PC-9 (cell line): ENCODE measurements at regions not wholly inside any gene's neighbourhood (a gene's known extent, or its start where the extent isn't known, plus 50 kb on each side); places are given as distances from the start of the nearest gene placed in this dataset.

Source experiments
- BruUV-seq: library from RNA; stranded (reverse); fragments of 400-500 nt; replicated peaks from 2 replicates; lab custom pipeline; 2021; lab: Mats Ljungman, UMichigan
- CTCF ChIA-PET: fragments of 300-600 bp; sonication (Branson Sonifier 250); formaldehyde crosslinking; loops from one replicate; lab custom pipeline; 2022; ENCODE audit warnings: antibody characterized with exemption; lab: Charles Lee
- POLR2A ChIA-PET: fragments of 300-600 bp; sonication (Branson Sonifier 250); formaldehyde crosslinking; loops from one replicate; lab custom pipeline; 2022; ENCODE audit warnings: antibody characterized with exemption; ENCODE audit not compliant: unreplicated experiment; lab: Charles Lee
- DNase-seq, 2 experiments: peaks; one replicate each; pipeline versions ENCODE4 v3.0.0 to v3.0.0-alpha.2; 2015 to 2022; ENCODE audit warnings: mixed read lengths in 1 of 2
- H2AFZ ChIP-seq: fragments of 200-600 bp; sonication (generic); 2 replicates; pipeline ENCODE4 v1.8.1; 2017; ENCODE audit warnings: antibody characterized with exemption
- H3F3A ChIP-seq: fragments of 200-600 bp; sonication (generic); 2 replicates; pipeline ENCODE4 v1.8.1; 2017; ENCODE audit warnings: antibody characterized with exemption, mild to moderate bottlenecking, low read depth; ENCODE audit not compliant: insufficient read depth
- H3K27ac ChIP-seq: fragments of 200-600 bp; sonication (generic); 2 replicates; pipeline ENCODE4 v1.6.1; 2016; ENCODE audit warnings: mixed run types
- H3K27me3 ChIP-seq: fragments of 200-600 bp; sonication (generic); 2 replicates; pipeline ENCODE4 v1.6.1; 2016; ENCODE audit warnings: low read depth, mixed run types; ENCODE audit not compliant: insufficient read depth
- H3K36me3 ChIP-seq: fragments of 200-600 bp; sonication (generic); 2 replicates; pipeline ENCODE4 v1.6.1; 2016; ENCODE audit warnings: low read depth, mixed run types
- H3K4me1 ChIP-seq: fragments of 200-600 bp; sonication (generic); replicated peaks from 2 replicates; pipeline ENCODE4 v1.6.1; 2016; ENCODE audit warnings: mixed run types; ENCODE audit not compliant: insufficient read depth
- H3K4me2 ChIP-seq: fragments of 200-600 bp; sonication (generic); 2 replicates; pipeline ENCODE4 v1.6.1; 2017; ENCODE audit warnings: mixed run types
- H3K4me3 ChIP-seq: fragments of 200-600 bp; sonication (generic); 2 replicates; pipeline ENCODE4 v1.6.1; 2016; ENCODE audit warnings: mixed run types
- H3K79me2 ChIP-seq: fragments of 200-600 bp; sonication (generic); 2 replicates; pipeline ENCODE4 v1.6.1; 2017; ENCODE audit warnings: low read depth, mixed run types
- H3K9me2 ChIP-seq: fragments of 200-600 bp; sonication (generic); 2 replicates; pipeline ENCODE4 v1.8.1; 2017; ENCODE audit warnings: mild to moderate bottlenecking; ENCODE audit not compliant: insufficient read depth
- H3K9me3 ChIP-seq: fragments of 200-600 bp; sonication (generic); 2 replicates; pipeline ENCODE4 v1.8.1; 2016; ENCODE audit warnings: low read depth; ENCODE audit not compliant: insufficient read depth
- H4K20me1 ChIP-seq: fragments of 200-600 bp; sonication (generic); 2 replicates; pipeline ENCODE4 v1.8.1; 2017; ENCODE audit not compliant: insufficient read depth
- EZH2 ChIP-seq: fragments of 200-600 bp; sonication (generic); IDR thresholded peaks from 2 replicates; pipeline ENCODE4 v1.8.0; 2017; ENCODE audit warnings: antibody characterized with exemption, low read depth
- intact Hi-C: fragments of 100-400 bp; cut with micrococcal nuclease; formaldehyde crosslinking; loops from one replicate; pipeline ENCODE4 v1.10.0; 2022; ENCODE audit not compliant: unreplicated experiment
- TF ChIP-seq, protein P1 (sequence below): fragments of 200-600 bp; sonication (generic); conservative IDR thresholded peaks from 2 replicates; pipeline ENCODE4 v1.6.1; 2017; ENCODE audit warnings: mixed run types, antibody characterized with exemption, mild to moderate bottlenecking, moderate library complexity

GRCh38 chr4:60814549-60814948 lies 385.6 kb upstream of the ADGRL3 start:
- no peaks in the 10 kb centered on the region for H3K4me1 ChIP-seq
- ChIA-PET POLR2A (no interaction called here), CTCF (interaction anchor here (0.6 kb wide), 1 partner anchor 9 kb away, joined by 5 read pairs; no protein-coding TSS in a partner anchor)
- H2AFZ ChIP-seq: no peak overlapping the region
- no TSS peak for BruUV-seq
- intact Hi-C loops: no loop called here
- no peaks in the 10 kb centered on the region for H3K79me2 ChIP-seq
- H3K4me3 ChIP-seq: no peak overlapping the region
- H3K4me2 ChIP-seq: no peak overlapping the region
- H3K9me3 ChIP-seq: no peaks in the 10 kb centered on the region
- no peak for DNase-seq
- H3K27me3 ChIP-seq: no peaks in the 10 kb centered on the region
- no peaks in the 10 kb centered on the region for H3K9me2 ChIP-seq
- H3F3A ChIP-seq: no peaks in the 10 kb centered on the region
- H3K36me3 ChIP-seq: no peaks in the 10 kb centered on the region
- no peaks in the 10 kb centered on the region for H4K20me1 ChIP-seq
- H3K27ac ChIP-seq: no peak overlapping the region
- TF ChIP-seq EZH2: no peak
- TF ChIP-seq, protein P1, sequence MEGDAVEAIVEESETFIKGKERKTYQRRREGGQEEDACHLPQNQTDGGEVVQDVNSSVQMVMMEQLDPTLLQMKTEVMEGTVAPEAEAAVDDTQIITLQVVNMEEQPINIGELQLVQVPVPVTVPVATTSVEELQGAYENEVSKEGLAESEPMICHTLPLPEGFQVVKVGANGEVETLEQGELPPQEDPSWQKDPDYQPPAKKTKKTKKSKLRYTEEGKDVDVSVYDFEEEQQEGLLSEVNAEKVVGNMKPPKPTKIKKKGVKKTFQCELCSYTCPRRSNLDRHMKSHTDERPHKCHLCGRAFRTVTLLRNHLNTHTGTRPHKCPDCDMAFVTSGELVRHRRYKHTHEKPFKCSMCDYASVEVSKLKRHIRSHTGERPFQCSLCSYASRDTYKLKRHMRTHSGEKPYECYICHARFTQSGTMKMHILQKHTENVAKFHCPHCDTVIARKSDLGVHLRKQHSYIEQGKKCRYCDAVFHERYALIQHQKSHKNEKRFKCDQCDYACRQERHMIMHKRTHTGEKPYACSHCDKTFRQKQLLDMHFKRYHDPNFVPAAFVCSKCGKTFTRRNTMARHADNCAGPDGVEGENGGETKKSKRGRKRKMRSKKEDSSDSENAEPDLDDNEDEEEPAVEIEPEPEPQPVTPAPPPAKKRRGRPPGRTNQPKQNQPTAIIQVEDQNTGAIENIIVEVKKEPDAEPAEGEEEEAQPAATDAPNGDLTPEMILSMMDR: no peak

- Histone ChIP-seq H3K36me3 (no peaks in the 10 kb centered on the region), H3K79me2 (no peaks in the 10 kb centered on the region), H3K4me2 (no peak overlapping the region), H3K9me3 (no peaks in the 10 kb centered on the region), H3F3A (no peaks in the 10 kb centered on the region), H3K4me1 (no peaks in the 10 kb centered on the region), H3K4me3 (no peak overlapping the region), H3K27me3 (no peaks in the 10 kb centered on the region), H3K27ac (no peak overlapping the region), H3K9me2 (no peaks in the 10 kb centered on the region), H4K20me1 (no peaks in the 10 kb centered on the region), H2AFZ (no peak overlapping the region)
- no TSS peak for BruUV-seq
- ChIA-PET POLR2A (no interaction called here), CTCF (no interaction called here)
- no peak for DNase-seq
- intact Hi-C loops: no loop called here
- no peak for TF ChIP-seq EZH2
- TF ChIP-seq, protein P1: no peak
These were observed 382.5 kb upstream of the ADGRL3 start for GRCh38 chr4:60817609-60818008.

GRCh38 chr4:60822986-60823385 lies 377.1 kb upstream of the ADGRL3 start:
- CTCF ChIA-PET: no interaction called here
- Histone ChIP-seq H3K27ac (no peak overlapping the region), H4K20me1 (no peaks in the 10 kb centered on the region)

More at GRCh38 chr4:60822986-60823385, 377.1 kb upstream of the ADGRL3 start:
- TF ChIP-seq, protein P1: no peak
- no peak for TF ChIP-seq EZH2
- POLR2A ChIA-PET: no interaction called here
- DNase-seq: no peak
- H3K9me3 ChIP-seq: no peaks in the 10 kb centered on the region
- BruUV-seq: no TSS peak
- H3K4me3 ChIP-seq: no peak overlapping the region
- no peak overlapping the region for H3K4me2 ChIP-seq
- no peaks in the 10 kb centered on the region for H3F3A ChIP-seq
- no peak overlapping the region for H2AFZ ChIP-seq
- no peaks in the 10 kb centered on the region for H3K4me1 ChIP-seq
- intact Hi-C loops: no loop called here
- no peaks in the 10 kb centered on the region for H3K27me3 ChIP-seq
- H3K36me3 ChIP-seq: no peaks in the 10 kb centered on the region
- no peaks in the 10 kb centered on the region for H3K79me2 ChIP-seq
- no peaks in the 10 kb centered on the region for H3K9me2 ChIP-seq
